Kasumi-1 (cell line): ENCODE measurements at regions not wholly inside any gene's neighbourhood (a gene's known extent, or its start where the extent isn't known, plus 50 kb on each side); places are given as distances from the start of the nearest gene placed in this dataset.

Source experiments
- DNase-seq, 2 experiments: peaks; one replicate each; lab custom pipeline; 2025; lab: John Stamatoyannopoulos, UW

- no peak for DNase-seq
These were observed 341.0 kb upstream of the E2F7 start for GRCh38 chr12:77406219-77406905.

- DNase-seq = no peak
These were observed 337.3 kb upstream of the E2F7 start for GRCh38 chr12:77402716-77403115.

- DNase-seq = no peak
These were observed 336.4 kb upstream of the E2F7 start for GRCh38 chr12:77401770-77402081.

DNA sequence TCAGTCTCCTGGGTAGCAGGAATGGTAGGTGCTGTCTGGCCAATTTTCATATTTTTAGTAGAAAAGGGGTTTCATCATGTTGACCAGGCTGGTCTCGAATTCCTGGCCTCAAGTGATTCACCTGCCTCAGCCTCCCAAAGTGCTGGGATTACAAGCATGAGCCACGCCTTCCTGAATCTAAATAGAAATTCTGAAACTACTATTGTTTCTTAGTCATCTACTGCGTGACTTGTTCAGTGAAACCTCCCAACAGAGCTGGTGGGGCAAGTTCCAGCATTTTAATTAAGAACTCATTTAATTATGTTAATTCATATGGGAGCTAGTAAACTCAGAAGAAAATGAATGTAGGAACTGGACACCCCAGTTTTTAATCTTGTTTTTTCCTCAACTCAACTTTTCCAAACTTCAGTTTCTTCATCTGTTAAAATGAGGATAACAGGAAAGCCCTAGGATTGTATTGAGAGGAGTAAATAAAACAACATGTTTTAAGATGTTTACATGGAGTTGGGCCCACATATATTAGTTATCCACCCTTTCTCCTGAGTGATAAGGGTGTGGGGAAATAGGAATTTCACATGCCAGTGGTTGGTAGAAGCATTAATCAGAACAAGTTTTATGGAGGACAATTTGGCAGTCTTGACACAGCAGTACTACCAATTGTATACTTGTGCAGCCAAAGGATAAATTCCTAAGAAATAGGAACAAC, 335.8 kb upstream of the E2F7 start:
- no peak for DNase-seq

GRCh38 chr12:77392467-77393088, 327.2 kb upstream of the E2F7 start:
- no peak for DNase-seq

GRCh38 chr12:77388445-77389265, 323.3 kb upstream of the E2F7 start:
- no peak for DNase-seq

DNA sequence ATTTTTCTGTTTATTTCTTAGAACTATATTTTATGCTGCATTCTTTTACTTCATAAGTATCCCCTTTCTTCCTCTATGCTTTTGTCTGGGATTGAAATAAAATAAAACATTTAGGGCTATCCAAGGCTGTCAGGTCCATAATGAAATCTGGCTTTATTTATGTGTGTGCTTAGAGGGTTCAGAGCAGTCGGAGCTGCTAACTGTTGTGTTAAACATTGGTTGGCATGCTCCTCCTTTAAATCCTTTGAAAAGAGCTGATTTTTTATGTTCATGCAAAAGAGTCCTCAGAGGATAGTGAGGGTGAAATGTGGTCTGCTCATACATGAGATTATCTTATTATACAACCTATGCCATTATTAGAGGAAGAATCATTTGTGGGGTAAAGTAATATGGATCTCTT, 322.3 kb upstream of the E2F7 start:
- DNase-seq = no peak

GRCh38 chr12:77387214-77387613, 321.8 kb upstream of the E2F7 start:
- no peak for DNase-seq

DNA sequence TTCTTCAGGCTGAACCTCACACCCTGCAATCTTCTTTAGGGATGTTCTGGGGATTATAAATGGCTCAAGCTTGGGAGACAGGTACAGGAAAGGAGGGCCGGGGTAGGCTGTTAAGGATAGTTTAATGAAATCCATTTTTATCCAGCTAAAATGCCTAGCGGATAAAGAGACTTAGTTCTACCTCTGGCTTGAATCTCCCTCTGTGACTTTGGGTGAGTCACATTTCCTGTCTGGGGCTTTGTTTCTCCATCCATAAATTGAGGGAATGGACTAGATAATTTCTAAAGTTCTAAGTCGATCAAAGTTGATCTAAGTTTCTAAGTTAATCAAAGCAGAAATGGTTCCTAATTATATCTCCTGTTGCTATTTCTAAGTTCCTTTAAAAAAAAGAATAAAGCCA, 319.6 kb upstream of the E2F7 start:
- no peak for DNase-seq

- DNase-seq = no peak
These were observed 316.9 kb upstream of the E2F7 start for GRCh38 chr12:77382096-77382742.

- DNase-seq = no peak
These were observed 312.3 kb upstream of the E2F7 start for GRCh38 chr12:77377622-77378021.

DNA sequence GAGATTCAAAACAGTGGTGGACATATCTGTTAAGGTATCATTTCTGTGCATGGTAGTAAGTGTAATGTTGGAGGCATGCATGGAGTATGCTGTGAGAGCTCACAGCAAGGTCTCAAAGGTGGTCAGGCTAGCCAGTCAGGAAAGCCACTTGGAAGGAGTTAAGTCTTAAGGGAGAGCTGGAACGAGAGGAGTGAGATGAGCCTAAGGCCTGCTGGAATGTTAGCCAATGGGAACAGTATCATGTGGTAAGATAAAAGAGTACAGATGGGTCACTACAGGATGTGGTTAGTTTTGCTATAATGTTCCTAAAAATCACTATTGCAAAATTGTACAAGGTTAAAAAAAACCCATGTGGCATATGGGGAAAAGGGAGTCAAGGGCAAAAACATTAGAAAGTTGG, 311.7 kb upstream of the E2F7 start:
- peak; percentile 44 to 59 for DNase-seq

GRCh38 chr12:77374673-77375072, 309.3 kb upstream of the E2F7 start:
- DNase-seq = no peak

- no peak for DNase-seq
These were observed 307.1 kb upstream of the E2F7 start for GRCh38 chr12:77372494-77372893.

- DNase-seq = no peak
These were observed 306.7 kb upstream of the E2F7 start for GRCh38 chr12:77372026-77372425.

DNA sequence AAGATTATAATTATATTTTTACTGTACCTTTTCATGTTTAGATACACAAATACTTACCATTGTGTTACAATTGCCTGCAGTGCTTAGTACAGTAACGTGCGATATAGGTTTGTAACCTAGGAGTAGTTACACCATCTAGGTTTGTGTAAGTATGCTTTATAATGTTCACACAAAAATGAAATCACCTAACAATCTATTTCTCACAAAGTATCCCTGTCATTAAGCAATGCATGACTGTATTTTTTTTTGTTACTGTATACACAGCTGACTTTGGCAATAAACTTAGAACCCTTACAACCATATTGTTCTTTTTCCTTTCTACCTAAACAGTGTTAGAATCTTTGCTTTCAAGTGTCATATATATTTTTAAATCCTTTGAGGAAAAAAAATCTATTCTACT, 303.0 kb upstream of the E2F7 start:
- no peak for DNase-seq

GRCh38 chr12:77366616-77367015, 301.2 kb upstream of the E2F7 start:
- no peak for DNase-seq

DNA sequence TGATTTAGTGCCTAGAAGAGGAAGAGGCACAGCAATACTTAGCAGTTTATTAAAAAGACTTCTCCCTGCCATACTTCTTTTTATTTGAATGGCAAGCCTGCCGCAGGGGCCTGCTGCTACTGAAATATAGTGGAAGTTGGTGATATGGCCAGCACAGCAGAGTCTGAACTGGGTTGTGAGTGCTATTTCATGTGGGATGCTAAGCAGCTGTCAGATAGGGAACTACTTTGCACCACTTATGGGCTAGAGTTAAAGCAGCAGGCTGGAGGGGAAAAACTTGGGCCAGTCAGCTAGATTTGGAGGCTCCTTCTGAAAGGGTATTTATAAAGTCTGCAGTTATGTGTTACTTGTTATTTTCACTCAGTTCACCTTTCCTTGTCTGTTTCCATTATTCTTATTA, 299.0 kb upstream of the E2F7 start:
- DNase-seq = no peak

DNA sequence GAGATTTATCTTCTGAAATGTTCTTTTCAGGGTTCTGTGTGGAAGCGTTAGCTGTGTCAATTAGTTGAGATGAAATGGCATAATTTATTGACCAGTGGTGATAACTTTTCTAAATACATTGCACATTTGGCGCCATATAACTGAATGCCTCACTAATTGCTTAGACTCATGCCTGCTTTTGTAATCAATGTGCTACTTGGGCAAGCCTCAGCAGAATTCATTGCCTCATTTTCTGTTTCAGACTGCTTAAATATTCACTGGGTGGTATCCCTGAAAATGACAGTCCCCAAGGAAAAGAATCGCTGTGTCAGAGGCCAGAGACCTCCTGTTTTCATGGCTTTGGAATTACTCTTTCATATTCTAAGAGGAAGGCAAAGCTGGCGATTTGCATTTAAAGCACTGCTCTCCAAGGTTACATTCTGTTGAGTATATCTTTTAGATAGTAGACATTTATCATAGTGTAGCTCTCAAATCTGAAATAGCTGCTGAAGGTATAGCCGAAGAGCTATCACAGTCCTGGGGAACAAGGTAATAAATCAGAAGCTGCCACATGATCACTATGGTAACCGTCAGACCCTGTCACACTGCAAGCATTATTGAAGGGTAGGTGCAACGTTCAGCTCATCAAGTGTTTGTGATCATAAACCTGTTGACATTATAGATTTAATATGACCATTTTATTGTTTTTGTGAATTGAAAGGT, 297.3 kb upstream of the E2F7 start:
- no peak for DNase-seq

- DNase-seq = no peak
These were observed 292.3 kb upstream of the E2F7 start for GRCh38 chr12:77357655-77358054.

DNA sequence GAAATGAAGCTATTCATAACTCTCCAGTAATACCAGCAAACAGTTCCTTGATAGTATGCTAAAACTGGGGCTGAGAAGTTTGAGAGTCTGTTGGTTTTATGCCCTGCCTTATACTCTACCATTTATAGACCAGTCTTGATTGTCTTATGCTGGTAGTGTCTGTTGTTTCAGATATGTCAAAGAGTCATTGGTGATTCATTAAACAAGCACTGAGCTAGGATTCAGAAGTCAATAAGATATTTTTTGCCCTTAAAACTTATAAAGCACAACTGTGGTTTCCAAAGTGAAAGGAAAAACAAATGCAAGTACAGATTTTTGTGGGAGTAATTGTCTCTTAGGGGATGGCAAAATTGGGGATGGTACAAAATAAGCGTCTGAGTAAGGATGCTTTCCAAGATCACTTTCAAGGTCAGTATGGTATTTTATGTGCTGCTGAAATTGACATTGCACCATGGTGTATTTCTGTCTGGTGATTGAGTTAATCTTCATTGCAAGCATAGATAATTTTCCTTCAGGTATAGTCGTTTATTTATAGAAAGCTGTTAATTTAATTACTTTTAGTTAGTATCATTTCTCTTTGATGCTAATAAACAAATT, 289.5 kb upstream of the E2F7 start:
- no peak for DNase-seq
